GM21423 (cell line): ENCODE measurements at regions not wholly inside any gene's neighbourhood (a gene's known extent, or its start where the extent isn't known, plus 50 kb on each side); places are given as distances from the start of the nearest gene placed in this dataset.
"Not testable (repeated sequence)": the region's sequence is repeated elsewhere in the genome, so short reads cannot be mapped to it uniquely, and the experiment has no call there.

ENCODE experiments used
- ATAC-seq: cut with Tn5 transposase; IDR thresholded peaks from one replicate; pipeline ENCODE4 v1.9.1; 2021; ENCODE audit warnings: mild to moderate bottlenecking, moderate library complexity; ENCODE audit not compliant: unreplicated experiment

- no peak for ATAC-seq
These were observed 528.2 kb upstream of the TSPY4 start for GRCh38 chrY:8809076-8809475.

- ATAC-seq = no peak
These were observed 523.1 kb upstream of the TSPY4 start for GRCh38 chrY:8814143-8814542.

- ATAC-seq = no peak
These were observed 521.6 kb upstream of the TSPY4 start for GRCh38 chrY:8815616-8816015.

GRCh38 chrY:8820032-8820431 is 517.2 kb upstream of the TSPY4 start:
- ATAC-seq = no peak

- ATAC-seq = no peak
These were observed 516.2 kb upstream of the TSPY4 start for GRCh38 chrY:8821106-8821505.

GRCh38 chrY:8852278-8852677 is 485.0 kb upstream of the TSPY4 start:
- ATAC-seq = no peak

- ATAC-seq = no peak
These were observed 448.9 kb upstream of the TSPY4 start for GRCh38 chrY:8888371-8888770.

GRCh38 chrY:8897876-8898275 is 439.4 kb upstream of the TSPY4 start:
- no peak for ATAC-seq

- ATAC-seq = no peak
These were observed 432.1 kb upstream of the TSPY4 start for GRCh38 chrY:8905141-8905540.

- ATAC-seq = not testable (repeated sequence)
These were observed 414.7 kb upstream of the TSPY4 start for GRCh38 chrY:8922576-8922975.
